NCI-H1092 (cell line): ENCODE measurements at regions not wholly inside any gene's neighbourhood (a gene's known extent, or its start where the extent isn't known, plus 50 kb on each side); places are given as distances from the start of the nearest gene placed in this dataset.
"Not testable (repeated sequence)": the region's sequence is repeated elsewhere in the genome, so short reads cannot be mapped to it uniquely, and the experiment has no call there.

Source experiments
- DNase-seq: peaks from one replicate; lab custom pipeline; 2025; lab: John Stamatoyannopoulos, UW

DNA sequence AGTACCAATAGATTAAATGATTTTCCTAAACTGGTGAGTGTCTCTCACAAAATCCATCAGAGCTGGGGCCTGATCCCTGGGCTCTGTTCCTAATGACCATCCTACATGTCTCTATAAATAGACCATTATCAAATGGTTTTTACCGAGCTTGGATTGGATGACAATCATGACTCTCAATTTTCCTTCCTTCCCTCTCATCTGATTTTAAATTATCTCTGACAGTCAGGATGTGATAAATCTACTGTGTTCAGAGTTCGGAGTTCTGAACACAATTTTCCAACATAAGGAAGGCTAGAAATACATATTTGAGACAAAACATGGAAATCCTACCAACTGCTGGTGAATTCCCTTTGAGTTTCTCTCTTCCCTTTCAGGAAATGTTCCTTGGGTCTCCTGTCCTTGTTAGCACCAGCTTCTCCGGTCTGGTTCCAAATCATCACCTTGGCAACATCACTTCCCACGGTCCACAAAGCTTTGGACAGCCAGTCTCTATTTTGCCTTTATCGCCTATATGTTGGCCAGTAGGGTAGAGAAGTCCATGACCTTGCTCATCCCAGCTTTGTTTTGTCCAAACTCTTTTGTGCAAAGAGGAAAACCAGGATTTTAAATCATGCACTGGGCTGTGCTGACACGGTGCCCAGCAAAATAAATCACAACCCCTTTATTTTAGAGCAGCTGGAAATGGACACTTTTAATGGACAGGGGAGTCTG is 139.6 kb upstream of the ITGA6 start:
- no peak for DNase-seq

DNA sequence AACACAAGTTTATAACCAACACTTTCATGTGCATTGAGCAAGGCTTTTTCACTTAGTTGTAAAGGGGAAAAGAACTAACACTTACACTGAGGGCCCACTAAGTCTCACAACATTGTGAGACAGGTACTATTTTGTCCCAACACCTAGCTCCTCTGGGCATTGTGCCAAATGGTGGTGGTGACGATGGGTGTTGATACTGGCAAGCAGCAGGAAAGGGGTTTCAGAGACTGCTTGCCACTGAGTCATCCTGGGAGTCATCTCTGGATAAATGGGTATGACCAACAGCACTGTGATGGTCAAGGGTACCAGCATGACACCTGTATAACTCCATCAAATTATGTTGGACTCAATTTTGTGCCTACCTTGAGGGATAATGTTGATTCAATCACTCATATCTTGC is 138.8 kb upstream of the ITGA6 start:
- DNase-seq, result no peak

DNA sequence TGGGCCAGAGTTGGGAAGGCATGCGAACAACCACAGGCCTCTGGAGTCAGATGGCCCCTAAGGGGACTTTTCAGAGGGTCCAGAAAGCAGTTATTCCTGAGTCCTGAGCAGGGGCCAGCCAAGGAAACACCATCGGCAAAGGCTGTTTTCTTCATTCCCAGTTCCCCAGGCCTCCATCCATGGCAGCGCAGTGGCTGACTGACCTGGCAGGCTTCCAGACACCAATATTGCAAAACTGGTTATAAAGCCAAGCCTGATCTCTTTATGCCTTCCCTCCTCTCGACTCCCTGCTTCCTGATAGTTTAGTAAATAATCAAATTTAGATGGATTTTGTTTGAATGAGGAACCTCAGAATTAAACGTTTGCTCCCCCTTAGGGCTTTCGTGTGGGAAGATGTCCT is 133.4 kb upstream of the ITGA6 start:
- DNase-seq, result peak; percentile 26

DNA sequence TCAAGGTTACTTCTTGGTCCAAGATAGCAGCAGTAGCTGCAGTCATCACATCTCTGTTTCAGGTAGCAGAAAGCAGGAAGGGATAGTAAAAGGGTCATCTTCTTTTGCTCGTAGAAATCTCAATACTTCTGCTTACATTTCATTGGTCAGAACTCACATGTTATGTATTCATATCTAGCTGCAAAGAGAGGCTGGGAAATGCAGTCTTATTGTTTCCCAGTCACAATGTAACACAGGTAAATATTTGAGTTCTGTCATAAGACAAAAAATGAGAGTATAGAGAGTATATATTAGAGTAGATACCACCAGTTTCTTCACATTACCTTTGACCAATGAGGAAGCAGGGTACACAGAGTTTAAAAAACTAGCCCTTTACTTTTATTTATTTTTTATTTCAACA is 132.4 kb upstream of the ITGA6 start:
- DNase-seq, result no peak

DNA sequence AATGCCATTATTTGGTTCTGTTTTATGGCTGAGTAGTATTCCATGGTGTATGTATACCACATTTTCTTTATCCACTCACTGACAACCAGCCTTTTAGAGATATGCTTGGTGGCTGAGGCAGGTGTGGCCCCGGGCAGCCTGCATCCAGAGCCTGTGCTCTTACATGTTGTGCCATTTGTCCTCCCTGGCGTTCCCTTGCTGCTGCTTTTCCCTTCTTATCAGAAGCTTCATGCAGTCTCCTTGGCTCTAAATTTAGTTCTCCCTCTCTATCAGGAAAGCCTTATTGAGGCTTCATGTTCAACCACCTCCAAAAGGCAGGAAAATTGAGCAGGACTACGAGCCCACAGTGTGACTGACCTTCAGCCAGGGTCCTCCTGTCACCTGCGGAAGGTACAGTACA is 131.7 kb upstream of the ITGA6 start:
- DNase-seq, result no peak

DNA sequence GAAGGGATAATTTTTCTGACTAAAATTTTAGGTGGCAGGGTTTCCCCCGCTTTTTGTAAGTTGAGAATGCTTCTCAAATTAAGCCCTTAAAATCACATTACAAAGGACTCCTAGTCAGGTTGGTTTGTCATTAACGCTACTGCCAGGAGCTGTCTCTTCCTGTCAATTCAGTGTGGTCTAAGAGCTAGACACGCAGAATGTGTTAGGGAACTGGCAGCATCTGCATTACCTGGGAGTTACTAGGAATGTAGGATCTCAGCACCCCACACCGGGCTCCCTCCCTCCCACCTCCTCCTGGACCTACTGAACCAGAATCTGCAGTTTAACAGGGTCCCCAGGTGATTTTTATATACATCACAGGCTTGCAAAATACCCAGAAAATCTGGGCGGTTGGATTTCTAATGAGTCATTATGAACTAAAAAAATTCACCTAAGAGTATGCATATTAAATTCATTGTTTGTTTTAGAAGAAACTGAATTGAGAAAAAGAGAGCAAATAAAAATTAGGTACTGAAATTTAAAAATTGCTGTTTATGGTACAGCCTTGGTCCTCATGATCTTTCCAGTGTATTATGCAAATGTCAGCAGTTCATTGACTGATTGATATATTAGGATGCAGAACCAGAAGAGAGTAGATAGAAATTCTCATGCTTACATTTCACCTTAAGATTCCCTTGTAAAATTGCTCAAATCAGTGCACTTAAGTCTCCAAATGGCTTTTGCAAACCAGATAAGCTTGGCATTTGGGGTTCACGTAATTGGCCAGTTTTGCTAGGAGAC is 130.9 kb upstream of the ITGA6 start:
- no peak for DNase-seq

DNA sequence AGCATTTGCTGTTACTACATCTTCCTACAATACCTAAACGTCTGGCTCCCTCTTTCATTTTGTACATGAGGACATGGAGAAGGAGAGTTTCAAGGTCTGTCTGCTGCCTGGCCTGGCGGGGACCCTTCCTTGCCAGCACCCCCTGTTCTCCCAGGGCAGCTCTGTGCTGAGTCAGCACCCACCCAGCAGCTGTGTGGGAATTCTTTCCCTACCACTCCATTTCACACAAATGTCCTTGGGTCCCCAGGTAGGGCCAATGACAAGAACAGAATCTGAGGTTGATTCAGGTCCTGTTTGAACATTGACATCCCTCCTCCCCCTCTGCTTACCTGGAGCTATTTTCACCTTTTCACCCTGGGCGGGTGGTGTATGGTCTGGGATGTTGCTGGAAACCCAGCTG is 129.9 kb upstream of the ITGA6 start:
- no peak for DNase-seq

DNA sequence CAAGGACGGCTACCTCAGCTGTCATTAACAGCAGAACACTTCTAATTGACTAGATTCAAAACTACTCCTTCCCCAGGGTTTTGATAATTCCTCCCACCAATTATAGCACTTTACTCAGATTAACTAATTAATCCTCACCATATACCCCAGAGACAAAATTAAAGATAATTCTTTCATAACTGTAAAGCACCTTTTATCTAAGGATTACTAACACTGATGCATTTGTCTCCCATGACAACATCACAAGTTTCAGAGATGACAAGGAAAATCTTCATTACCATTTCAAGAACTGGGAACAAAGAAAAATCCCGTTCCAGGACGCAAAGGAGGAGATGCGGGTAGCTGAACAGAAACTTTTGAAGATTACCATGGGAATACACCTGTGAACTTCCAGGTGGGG is 129.4 kb upstream of the ITGA6 start:
- no peak for DNase-seq

DNA sequence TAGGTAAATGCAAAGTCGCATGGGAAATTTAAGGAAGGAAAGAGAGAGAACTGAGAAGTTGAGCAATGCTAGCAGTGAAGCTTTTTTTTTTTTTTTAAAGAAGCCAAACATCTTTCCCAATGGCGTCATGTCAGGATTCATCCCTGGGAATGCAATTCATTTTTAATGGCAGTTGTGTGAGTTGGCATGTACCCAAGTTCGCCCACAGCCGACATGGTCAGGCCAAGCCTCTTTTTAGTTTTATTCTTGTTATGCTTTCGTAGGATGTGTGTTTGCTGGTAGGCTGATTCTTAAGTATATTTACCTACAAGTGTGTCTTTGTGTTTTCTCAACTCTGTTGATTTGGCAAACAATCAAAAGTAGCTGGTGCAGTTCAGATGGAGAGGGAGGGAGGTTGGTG is 127.6 kb upstream of the ITGA6 start:
- no peak for DNase-seq

DNA sequence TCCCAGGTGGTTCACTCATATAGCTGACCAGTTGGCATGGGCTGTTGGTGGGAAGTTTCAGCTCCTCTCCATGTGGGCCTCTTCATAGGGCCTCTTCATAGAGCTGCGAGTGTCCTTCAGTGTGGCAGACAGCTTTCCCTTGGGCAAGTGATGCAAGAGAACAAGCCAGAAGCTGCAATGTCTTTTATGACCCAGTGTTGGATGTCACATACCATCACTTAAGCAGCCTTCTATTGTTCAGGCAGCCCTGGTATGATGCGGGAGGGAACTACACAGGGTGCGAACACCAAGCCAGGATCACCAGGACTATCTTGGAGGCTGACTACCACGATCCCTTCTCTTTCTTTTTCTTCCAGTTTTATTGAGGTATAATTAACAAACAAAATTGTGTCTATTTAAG is 126.5 kb upstream of the ITGA6 start:
- no peak for DNase-seq

DNA sequence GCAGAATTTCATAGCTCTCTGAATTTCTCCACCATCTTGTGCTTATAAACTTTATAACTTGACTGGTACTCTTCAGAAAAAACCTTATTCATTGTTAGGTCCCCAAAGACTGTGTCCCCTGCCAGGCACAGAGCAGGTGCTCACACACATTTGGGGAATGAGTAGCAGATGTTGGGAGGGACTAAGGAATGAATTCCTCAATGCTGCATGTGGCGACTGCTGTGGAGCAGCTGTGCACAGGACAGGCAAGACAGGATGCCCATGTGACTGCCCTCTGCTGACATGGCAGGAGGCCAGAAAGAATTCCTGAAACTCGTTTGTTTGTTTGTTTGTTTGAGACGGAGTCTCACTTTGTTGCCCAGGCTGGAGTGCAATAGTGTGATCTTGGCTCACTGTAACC is 122.3 kb upstream of the ITGA6 start:
- no peak for DNase-seq

DNA sequence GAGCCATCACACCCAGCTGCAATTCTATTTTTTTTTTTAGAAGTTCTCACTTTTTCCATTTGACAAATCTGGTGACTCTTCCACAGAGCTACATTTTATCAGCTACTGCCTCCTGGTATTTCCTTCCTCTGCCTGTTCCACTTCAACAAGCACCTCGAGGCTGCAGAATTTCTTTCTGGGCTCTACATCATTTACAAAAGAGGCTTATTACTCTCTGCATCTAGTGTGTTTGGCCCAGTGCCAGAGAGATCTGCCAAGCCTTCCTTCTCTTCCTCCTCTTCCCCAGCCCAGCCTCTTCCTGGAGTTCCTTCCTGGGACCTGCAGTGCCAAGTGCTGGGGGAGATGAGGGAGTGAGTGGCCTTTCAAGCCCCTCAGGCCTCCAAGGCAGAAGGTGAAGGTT is 119.6 kb upstream of the ITGA6 start:
- no peak for DNase-seq

DNA sequence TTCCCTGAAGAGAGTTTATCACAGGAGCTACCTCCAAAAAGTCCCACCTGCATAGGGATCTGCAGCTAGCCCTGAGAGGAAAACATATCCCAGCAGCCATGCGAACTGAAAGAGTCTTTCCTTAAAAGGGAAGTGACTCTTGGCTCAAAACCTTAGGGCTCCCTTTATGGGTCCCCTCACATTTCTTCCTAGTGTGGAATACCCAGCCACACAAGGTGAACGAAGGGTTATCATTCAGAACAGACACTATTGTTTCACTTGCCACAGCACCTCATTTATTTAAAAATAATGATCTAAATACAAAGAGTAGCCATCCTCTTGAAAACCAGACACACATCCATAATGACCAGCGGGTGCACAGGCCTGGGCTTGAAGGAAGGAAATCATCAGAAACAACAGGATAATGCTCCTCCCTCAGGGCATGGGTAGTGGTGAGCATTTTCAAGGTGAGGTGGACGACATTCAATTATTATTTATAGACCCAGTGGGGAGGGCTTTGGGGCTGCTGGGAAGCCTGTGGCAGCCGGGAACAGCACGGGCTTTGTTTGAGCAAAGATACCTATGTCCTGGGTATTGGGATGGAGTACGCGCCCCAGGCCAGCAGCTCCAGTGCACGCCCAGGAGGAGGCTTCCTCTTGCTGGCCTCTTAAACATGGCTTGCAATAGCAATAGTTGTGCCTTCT is 119.0 kb upstream of the ITGA6 start:
- no peak for DNase-seq

DNA sequence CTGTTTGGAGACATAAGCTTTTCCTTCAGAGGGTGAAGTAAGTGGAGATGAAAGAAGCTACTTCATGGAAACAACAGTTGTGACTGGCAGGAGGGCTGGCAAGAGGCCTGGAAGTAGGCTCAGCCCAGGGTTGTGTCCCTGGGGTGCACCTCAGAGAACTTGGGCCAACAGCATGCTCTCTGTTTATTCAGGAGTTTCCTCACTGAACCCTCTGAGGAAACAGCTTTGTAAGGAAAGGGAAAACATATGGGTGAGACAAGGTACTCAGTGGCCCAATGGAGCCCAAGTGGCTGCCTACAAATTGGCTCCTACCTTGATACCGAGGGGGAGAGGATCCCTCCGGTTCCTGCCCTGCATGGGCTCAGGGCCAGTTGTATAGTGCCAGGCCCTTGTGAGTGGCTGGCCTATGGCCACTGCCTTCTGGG is 115.5 kb upstream of the ITGA6 start:
- no peak for DNase-seq

DNA sequence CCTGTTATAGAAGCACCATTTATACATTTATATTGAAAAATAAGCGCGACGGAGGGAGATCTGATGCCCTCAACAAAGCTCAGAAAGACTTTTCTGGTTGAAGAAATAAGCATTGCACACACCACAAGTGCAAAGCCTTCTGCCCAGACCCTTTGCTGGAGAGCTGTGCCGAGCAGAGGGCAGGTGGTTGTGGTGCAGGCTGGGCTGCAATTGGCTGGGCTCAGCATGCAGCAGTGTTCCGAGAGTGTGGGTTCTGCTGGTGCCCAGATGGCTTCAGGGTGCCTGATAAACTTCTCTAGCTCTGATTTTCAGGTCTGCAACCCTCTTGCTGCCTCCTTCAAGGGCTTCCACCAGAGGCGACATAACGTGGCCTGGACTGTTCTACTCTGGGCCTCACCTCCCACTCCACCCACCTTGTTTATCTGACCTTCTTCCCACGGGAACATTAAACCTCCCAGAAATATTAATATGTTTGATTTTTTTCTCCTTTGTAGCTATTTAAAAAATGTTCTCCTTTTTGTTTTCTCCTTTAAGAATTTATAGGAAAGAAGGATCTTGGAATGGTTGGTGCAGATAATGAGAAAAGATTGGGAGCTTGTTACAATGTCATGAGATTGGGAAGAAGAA is 113.6 kb upstream of the ITGA6 start:
- no peak for DNase-seq

DNA sequence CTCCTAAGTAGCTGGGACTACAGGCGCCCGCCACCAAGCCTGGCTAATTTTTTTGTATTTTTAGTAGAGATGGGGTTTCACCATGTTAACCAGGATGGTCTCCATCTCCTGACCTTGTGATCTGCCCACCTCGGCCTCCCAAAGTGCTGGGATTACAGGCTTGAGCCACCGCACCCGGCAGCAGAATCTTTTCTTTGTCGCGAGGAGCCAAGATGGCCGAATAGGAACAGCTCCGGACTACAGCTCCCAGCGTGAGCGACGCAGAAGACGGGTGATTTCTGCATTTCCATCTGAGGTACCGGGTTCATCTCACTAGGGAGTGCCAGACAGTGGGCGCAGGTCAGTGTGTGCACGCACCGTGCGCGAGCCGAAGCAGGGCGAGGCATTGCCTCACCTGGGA is 112.3 kb upstream of the ITGA6 start:
- DNase-seq, result not testable (repeated sequence)

DNA sequence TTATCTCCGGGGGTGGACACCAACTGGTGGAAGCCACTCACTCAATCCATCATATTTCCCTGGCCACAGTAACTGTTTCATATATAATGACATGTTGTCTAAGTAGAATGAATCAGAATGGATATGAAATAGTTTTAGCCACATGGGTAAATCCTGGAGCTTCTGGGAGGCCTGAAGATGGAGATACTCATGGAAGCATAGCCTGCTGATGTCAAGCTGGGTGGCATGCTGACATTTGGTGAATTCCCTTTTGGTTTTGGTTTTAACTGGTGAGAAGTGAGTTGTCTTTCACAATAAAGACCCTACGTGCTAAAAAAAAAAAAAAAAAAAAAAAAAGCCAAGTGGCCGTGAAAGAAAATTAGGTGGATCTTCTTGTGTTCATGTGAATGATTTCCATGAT is 105.3 kb upstream of the ITGA6 start:
- DNase-seq, result no peak

DNA sequence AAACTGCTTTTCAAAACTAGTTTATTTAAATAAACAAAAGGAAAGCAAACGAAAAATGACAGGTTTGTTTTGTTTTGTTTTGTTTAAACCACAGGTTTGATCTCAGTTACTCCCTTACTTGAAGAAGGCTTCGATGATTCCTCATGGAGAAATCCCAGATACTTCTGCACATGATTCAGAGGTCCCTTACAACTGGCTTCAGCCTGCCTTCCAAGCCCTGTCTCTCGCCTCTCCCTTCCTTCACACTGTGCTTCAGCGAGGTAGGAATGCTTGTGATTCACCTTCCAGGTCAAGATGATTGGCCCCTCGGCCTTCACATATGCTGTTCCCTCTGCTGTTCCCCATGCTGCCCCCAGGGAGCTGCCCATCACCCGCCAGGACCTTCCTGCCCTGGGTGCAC is 104.1 kb upstream of the ITGA6 start:
- no peak for DNase-seq

DNA sequence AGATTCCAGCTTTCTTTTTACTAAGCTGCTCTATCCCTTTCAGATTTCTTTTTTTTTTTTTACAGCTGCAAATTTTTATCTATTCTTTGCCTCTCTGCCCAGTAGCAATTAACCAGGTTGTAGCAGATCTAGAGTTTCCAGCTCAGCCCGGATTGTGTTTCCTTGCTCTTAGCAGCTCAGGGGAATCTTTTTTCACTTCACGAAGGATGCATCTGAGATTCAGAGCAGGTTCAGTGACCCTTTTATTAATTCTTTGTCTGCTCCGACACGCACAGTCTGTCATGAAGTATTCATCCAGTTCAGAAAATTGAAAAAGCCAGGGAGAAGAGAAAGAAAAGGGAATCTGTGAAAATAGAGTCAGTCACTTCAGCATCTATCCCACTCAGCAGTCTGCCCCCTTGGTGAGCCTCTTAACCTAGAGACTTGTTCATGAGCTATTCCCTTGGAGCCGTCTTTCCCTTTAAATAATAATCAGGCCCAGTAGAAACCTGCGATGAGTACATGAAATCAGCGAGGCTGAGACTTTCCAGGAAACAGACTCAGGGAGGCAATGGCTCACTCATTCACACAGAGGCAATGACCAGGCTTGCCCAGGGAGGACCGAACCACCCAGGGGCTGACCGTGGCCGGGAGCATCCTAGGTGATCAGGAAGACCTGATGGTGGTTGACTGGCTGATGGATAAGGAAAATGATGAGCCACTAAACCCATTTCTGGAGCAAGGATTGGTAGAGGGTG is 103.4 kb upstream of the ITGA6 start:
- no peak for DNase-seq

DNA sequence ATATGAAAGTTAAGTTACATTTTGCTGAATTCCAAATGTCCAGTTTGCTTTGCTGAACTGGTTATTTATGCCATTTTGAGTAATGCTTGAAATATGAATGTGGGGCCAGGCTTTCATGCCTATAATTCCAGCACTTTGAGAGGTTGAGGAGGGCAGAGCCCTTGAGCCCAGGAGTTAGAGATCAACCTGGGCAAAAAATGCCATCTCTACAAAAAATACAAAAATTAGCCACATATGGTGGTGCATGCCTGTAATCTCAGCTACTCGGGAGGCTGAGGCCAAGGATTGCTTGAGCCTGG is 101.2 kb upstream of the ITGA6 start:
- no peak for DNase-seq

DNA sequence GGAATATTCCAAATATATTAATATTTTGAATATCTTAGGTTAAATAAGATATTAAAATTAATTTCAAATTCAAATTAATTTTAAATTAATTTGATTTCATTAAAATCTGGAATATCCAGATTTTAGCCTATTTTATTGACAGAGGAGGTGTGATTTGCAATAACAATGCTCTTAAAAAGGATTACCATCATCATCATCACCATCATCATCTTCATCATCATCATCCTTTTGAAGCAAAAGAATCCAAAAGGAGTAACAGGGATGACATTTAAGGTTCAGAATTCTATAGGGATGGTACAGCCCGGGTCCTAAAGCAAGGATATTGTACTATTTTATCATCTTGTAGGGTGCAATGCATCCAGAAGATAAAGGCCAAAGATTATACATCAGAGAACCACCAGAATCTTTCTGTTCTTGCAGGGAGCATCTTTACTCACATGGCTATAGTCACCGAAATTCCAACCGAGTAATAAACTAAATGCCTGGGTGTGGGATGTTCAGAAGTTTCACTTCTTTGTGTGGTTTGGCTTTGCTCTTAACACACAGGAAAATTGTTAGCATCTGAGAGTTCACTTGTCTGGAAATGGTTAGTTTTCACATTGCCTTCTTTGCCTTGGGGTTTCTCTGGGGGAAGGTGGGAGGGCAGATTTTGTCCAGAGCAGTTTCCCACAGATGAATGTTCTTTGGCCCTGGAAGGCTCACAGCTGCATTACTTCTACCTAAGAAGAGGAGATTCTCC is 99.1 kb upstream of the ITGA6 start:
- no peak for DNase-seq

DNA sequence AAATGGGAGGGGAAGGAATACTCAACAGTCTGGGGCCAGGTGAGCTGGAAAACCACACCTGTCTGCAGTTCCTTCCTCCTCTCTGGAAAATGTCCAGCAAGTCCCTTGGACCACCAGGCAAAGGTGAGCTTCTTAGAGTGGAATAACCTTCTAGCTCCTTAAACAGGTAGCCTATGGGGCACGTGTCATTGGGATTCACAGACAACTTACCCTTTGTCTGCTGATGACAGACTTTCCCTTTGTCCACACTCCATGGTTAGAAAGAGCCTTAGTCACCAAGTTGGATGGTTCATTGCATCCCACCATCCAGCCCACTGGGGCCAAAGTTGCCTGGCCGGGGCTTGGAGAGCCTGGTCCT is 98.0 kb upstream of the ITGA6 start:
- DNase-seq, result no peak
